ENCODE measurements at regions not wholly inside any gene's neighbourhood (a gene's known extent, or its start where the extent isn't known, plus 50 kb on each side); places are given as distances from the start of the nearest gene placed in this dataset.

DNA sequence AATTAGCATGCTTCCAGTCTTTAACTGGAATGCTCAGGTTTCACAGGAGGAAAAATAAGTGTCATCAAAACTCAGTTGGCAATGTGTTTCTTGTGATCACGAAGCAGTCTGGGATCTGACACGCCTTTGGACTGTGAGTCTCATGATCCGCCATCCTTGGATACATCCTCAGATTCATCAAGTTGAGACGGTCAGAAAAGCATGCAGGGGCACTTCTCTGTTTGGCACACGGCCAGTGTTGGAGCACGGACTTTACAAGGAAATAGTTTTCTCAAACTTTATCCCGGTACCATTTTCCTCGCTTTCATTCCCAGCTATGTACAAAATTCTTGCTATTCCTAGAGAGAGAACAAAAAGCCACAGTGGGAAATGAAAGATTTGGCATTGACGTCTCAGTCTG, 88.4 kb upstream of the PARP11 start:
- no peak for ATAC-seq

GRCh38 chr12:3959799-3960560, 86.8 kb upstream of the PARP11 start:
- no peak for TF ChIP-seq GLIS3 (CRISPR knock-in tag; IDR thresholded peaks at IDR 0.05)
- no peak for TF ChIP-seq SNAI2 (CRISPR knock-in tag; IDR thresholded peaks at IDR 0.05)
- TF ChIP-seq PPARA (CRISPR knock-in tag; IDR thresholded peaks at IDR 0.05; ENCODE audit: borderline replicate concordance) = no peak
- TF ChIP-seq CSDC2 (CRISPR knock-in tag; IDR thresholded peaks at IDR 0.05) = no peak
- TF ChIP-seq ZNF565 (CRISPR knock-in tag; conservative IDR thresholded peaks at IDR 0.05; ENCODE audit: low read depth) = no peak
- no peak for TF ChIP-seq ARNTL (CRISPR knock-in tag; IDR thresholded peaks at IDR 0.05; ENCODE audit: borderline replicate concordance, low read depth)
- TF ChIP-seq BACH2 (CRISPR knock-in tag; IDR thresholded peaks at IDR 0.05; ENCODE audit: borderline replicate concordance) = no peak
- TF ChIP-seq CSRNP3 (CRISPR knock-in tag; IDR thresholded peaks at IDR 0.05) = no peak
- TF ChIP-seq RARB (CRISPR knock-in tag; IDR thresholded peaks at IDR 0.05) = no peak
- TF ChIP-seq CREB5 (CRISPR knock-in tag; IDR thresholded peaks at IDR 0.05; ENCODE audit: low read depth) = no peak
- TF ChIP-seq OSR1 (CRISPR knock-in tag; IDR thresholded peaks at IDR 0.05) = no peak
- no peak for ATAC-seq

More for the DNA sequence above, 88.4 kb upstream of the PARP11 start:
- TF ChIP-seq TOX (CRISPR knock-in tag; IDR thresholded peaks at IDR 0.05; ENCODE audit: borderline replicate concordance) = no peak

GRCh38 chr12:3958534-3958933, 85.3 kb upstream of the PARP11 start:
- TF ChIP-seq ZC3H10 (CRISPR knock-in tag; IDR thresholded peaks at IDR 0.05) (no peak), CREB5 (CRISPR knock-in tag; IDR thresholded peaks at IDR 0.05; ENCODE audit: low read depth) (no peak), TCF4 (CRISPR knock-in tag; IDR thresholded peaks at IDR 0.05; ENCODE audit: borderline replicate concordance) (no peak), PPARA (CRISPR knock-in tag; IDR thresholded peaks at IDR 0.05; ENCODE audit: borderline replicate concordance) (no peak), RARB (CRISPR knock-in tag; IDR thresholded peaks at IDR 0.05) (no peak), ZFP3 (CRISPR knock-in tag; IDR thresholded peaks at IDR 0.05) (no peak), CSDC2 (CRISPR knock-in tag; IDR thresholded peaks at IDR 0.05) (no peak)
- no peak for ATAC-seq

DNA sequence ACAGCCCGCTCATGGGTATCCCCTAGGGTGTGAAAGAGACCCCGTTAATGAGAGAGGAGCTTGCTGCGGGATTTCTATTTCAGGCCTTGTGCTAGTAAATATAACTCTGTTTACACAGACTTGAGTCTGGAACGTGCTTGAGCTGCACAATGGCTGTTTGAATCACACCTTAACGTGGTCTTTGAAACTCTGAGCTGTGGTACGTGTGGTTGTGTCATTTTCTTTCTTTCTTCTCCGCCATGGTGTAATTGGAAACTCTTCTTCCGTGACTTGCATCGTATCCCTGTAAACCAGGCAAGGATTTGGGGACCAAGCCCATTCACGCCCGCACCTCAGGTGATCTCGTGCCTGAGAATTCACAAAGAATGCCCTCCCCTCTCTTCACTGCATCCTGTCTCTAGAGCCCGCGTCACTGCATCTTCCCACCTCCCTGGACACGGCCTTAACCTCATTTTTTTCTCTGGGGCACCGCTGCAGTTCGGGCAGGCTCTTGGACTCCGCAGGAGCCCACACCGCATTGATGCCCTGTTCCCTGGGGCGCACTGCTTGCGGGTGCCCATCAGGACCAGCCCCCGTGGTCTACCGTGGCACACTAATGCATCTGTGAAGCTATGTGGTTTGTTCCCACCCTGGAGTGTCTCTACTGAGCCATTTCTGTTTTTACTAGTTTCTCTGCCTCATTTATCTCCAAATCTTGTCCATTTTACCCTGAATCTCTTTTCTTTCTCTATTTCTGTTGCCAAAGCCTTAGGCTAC, 78.4 kb upstream of the PARP11 start:
- TF ChIP-seq ARNTL (CRISPR knock-in tag; IDR thresholded peaks at IDR 0.05; ENCODE audit: borderline replicate concordance, low read depth) = no peak
- no peak for ATAC-seq

- TF ChIP-seq TOX (CRISPR knock-in tag; IDR thresholded peaks at IDR 0.05; ENCODE audit: borderline replicate concordance) = no peak
- TF ChIP-seq GLIS3 (CRISPR knock-in tag; IDR thresholded peaks at IDR 0.05) = no peak
- TF ChIP-seq, protein P1, sequence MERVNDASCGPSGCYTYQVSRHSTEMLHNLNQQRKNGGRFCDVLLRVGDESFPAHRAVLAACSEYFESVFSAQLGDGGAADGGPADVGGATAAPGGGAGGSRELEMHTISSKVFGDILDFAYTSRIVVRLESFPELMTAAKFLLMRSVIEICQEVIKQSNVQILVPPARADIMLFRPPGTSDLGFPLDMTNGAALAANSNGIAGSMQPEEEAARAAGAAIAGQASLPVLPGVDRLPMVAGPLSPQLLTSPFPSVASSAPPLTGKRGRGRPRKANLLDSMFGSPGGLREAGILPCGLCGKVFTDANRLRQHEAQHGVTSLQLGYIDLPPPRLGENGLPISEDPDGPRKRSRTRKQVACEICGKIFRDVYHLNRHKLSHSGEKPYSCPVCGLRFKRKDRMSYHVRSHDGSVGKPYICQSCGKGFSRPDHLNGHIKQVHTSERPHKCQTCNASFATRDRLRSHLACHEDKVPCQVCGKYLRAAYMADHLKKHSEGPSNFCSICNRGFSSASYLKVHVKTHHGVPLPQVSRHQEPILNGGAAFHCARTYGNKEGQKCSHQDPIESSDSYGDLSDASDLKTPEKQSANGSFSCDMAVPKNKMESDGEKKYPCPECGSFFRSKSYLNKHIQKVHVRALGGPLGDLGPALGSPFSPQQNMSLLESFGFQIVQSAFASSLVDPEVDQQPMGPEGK (CRISPR knock-in tag; IDR thresholded peaks at IDR 0.05; ENCODE audit: borderline replicate concordance) = no peak
- no peak for TF ChIP-seq ZNF70 (CRISPR knock-in tag; IDR thresholded peaks at IDR 0.05)
- no peak for TF ChIP-seq PPARA (CRISPR knock-in tag; IDR thresholded peaks at IDR 0.05; ENCODE audit: borderline replicate concordance)
- no peak for TF ChIP-seq ISL1 (CRISPR knock-in tag; IDR thresholded peaks at IDR 0.05)
- TF ChIP-seq ZFP3 (CRISPR knock-in tag; IDR thresholded peaks at IDR 0.05) = no peak
- TF ChIP-seq ZC3H10 (CRISPR knock-in tag; IDR thresholded peaks at IDR 0.05) = no peak
- TF ChIP-seq CSRNP3 (CRISPR knock-in tag; IDR thresholded peaks at IDR 0.05) = no peak
- TF ChIP-seq POU6F1 (CRISPR knock-in tag; IDR thresholded peaks at IDR 0.05; ENCODE audit: borderline replicate concordance, low read depth) = no peak
- no peak for TF ChIP-seq SNAI2 (CRISPR knock-in tag; IDR thresholded peaks at IDR 0.05)
- no peak for TF ChIP-seq CSDC2 (CRISPR knock-in tag; IDR thresholded peaks at IDR 0.05)
- no peak for TF ChIP-seq ARNTL (CRISPR knock-in tag; IDR thresholded peaks at IDR 0.05; ENCODE audit: borderline replicate concordance, low read depth)
- TF ChIP-seq RARB (CRISPR knock-in tag; IDR thresholded peaks at IDR 0.05) = no peak
- no peak for ATAC-seq
Measured at GRCh38 chr12:3950714-3951320, 77.6 kb upstream of the PARP11 start.
